ENCODE measurements at regions not wholly inside any gene's neighbourhood (a gene's known extent, or its start where the extent isn't known, plus 50 kb on each side); places are given as distances from the start of the nearest gene placed in this dataset.

DNA sequence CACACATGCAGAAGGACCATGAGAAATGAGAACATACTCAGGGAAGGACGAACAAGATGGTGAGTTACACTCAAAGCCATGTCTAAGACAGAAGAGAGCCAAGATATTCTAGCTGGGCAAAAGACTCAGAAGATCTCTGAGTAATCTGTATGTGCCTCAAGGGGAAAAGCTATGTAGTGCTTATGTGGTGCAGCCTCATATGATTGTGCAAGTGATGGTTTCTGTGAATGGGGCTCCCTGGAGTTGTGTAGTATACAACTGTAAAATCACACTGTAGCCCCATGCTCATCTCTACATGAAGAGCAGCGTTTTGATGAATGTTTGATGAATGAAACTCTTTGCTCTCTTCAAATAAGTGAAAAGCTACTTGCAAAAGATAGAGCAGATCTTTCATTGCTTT lies 57.5 kb downstream of the OSR1 start:
- DNase-seq, result no peak

DNA sequence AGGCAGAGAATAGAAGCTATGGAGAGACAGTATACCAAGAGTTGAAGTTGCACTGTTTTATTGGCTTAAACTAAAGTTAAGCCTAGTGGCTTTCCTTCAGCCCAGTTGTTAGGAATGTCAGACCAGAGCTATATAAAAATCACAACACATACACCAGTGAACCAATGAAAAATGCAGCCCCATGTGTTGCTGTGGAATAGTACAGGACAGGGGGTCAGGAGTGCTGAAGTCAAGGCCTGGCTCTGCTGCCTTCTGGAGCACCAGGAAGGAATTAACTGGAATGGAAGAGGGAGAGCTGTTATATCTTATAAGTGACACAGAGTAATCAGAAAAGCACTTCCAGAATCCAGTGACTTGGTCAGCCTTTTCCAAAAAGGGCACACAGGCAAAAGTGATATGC lies 58.9 kb downstream of the OSR1 start:
- DNase-seq, result no peak

DNA sequence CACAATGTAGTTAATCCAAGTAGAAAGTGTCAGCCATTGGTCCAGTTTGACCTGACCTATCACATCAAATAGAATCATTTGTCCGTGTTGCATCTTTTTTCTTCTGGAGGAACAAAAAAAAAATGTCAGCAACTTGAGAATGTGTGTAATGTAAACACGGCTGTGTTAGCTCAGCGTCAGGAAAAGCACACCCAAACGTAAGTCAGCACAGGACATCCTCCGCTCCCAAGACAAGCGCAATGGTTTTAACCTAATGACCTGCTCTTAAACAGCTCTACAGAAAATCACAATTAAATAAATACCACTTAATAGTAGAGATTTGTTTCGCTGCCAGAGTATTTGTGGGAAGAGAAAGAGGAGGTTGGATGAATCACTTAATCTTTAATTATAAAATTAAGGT lies 59.4 kb downstream of the OSR1 start:
- DNase-seq, result no peak

DNA sequence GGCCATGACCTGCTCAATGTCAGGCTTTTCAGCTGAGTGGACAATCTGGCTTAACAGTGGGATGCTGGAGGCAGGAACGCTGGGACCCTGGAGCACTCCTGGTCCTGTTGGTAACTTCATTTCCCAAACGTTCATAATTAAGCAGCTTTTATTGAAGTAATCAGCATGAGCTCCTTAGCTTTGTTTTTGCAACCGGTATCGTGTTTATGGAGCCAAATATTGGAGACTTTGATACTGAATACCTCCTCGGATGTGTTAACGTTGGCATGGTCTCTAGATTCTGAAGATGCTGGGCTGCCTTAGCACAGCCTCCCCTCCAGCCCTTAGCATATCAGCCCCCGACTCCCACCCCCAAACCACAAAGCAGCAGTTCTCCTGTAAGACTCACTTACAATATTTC lies 60.7 kb downstream of the OSR1 start:
- DNase-seq, result no peak

DNA sequence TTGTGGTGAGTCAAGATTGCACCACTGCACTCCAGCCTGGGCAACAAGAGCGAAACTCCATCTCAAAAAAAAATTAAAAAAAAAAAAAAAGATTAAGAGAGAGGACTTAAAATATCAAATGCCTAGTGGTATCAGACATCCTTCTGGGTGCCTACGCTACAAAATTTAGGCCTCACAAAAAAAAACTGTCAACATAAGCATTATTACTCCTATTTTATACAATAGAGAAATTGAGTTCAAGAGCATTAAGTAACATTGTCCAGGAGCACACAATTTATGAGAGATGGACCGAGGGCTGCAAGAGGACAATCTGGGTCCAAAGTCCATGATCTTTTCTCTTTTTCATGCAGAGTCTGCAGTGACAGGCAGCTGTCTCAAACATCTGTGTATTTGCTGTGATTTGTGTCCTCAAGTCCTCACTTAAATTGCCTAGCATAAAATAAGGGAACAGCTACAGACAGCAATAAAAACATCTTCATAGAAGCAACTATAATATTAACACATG lies 62.4 kb downstream of the OSR1 start:
- no peak for DNase-seq

DNA sequence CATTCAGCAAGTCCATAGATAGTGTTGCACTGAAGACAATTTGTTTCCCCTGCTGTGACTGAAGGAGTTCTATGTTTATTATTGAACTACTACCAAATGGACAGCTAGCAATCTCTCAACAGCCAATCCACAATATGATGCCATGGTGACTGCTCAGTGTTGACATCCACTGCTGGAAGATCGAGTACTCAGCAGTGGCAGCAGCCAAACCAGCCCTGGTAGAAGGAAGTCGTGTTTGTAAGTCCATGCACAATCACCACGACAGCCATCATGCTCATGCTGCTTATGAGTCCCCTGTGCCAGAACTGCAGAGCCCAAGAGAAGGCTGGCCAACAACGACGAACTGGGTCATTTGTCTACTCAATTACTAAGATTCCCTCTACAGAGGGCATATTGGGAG lies 66.4 kb downstream of the OSR1 start:
- DNase-seq, result no peak

DNA sequence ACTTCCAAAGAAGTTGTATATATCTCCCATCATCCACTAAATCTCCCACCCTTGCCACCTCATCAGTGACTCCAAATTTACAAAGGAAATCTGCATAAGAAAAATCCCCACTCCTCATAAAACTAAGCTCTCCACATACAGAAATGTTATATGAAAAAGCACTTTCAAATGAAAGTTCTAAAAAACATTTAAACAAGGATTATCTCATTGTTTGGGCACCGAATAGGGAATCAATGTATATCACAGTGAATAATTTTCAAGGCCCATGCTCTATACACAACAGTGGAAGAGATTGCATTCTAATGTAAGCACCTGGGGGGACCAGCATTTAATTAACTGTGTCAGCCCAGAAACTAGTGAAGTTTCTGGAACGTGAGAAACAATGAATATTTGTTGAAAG lies 70.1 kb downstream of the OSR1 start:
- no peak for DNase-seq

DNA sequence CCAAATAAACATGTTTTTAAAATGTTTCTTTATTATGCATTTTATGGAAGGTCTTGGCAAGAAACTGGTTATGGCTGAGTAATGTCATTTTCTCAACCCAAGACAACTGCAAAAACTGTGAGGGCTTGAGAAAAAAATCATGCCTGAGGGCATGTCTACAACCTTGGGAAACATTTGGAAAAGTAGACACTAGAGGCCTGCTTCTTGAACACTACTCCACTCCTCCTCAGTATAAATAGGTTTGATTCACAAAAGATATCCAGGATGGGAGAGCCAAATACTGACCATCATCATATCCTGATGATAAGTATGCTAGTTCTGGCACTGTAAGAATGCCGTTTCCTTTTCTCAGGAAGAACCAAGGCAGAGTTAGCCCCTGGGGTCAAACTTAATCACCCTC lies 71.1 kb downstream of the OSR1 start:
- DNase-seq, result no peak

DNA sequence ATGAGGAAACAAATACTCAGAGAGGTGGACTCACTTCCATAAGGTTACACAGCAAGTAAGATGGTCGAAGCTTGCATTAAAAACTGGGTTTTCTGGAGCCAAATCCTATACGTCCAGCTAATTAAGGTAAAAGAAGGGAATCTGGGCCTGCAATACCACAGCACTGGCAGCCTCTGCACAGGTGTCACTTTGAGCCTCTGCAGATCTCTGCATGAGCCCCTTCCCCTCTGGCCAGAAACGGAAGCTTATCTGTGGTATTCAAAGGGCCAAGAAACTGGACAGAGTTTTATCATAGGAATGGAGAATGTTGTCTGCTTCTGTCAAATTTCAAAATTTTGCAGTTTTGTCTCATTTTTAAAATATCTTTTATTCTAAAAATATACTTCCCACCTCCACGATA lies 76.1 kb downstream of the OSR1 start:
- no peak for DNase-seq

DNA sequence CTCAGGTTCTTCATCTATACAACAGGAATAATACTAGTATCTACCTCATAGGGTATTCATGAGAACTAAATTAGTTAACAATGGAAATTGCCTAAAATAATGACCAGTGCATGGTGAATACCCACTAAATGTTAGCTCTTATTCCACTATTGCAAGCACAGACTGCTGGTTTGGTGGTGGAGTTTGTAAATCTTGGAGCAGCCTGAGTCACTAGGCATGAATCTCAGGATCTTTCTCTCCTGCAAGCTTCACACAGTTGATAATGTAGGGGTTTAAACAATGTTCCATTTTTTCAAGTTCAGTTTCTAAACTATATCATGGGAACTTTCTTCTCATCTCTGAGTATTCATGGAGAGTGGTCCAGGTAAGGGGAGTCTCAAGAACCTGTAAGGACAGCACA lies 84.0 kb downstream of the OSR1 start:
- no peak for DNase-seq

DNA sequence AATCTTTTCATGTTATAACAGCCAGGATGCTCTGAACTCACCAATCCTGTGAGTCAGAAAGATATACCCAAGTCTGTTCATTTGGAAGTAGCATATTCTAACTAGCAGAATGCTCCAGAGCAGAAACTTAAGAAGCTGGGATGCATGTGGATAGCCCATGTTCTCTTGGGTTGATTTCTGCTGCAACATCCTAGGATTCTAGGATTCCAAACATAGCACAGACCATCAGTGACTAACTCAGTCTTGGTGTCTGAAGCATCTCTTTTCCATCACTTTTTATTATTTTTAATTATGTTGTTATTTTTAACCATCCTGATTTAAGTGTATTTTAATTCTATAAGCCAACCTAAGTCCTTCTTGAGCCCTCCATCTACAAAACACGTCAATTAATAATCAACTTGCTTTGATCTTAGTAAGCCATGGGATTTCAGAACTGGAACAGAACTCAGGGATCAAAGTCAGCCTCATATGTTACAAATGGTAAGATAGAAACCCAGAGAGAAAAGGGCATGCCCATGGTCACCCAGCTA lies 85.4 kb downstream of the OSR1 start:
- no peak for DNase-seq

DNA sequence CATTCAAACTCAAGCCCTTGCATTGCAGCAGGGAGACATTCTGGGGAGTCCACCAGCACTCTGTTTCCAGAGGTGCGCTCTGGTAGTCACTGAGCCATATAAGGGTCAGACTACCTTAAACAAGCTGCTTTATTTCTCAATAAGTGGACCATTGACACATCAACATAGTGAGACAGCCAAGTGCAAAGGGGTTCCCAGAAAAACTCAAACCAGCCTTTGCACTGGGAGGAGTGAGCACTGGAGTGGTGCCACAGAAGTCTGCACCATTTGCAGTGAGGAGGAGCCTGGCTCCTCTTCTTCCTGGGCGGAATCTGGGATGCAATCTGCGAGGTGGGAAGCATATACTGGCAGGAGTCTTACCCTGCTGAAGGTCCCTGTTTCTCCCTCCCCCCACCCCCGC lies 86.4 kb downstream of the OSR1 start:
- no peak for DNase-seq

DNA sequence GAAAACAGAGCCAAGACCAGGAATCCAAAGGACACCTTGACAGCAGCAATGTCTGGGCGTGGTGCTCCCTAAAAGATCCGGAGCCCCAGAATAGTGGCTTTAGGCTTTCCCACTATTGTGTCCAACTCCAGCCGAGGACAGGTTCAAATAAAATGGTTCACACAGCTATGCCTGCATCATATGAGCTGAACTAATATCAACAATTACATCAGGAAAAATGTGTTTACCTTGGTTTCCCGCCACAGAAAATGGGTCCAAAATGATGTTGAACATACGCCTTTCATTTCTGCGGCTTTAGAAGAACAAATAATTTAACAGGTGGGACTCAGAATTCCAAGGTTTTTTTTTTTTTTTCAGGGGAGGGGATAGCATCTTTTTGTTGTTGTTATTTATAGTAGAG lies 93.6 kb downstream of the OSR1 start:
- DNase-seq, result no peak

DNA sequence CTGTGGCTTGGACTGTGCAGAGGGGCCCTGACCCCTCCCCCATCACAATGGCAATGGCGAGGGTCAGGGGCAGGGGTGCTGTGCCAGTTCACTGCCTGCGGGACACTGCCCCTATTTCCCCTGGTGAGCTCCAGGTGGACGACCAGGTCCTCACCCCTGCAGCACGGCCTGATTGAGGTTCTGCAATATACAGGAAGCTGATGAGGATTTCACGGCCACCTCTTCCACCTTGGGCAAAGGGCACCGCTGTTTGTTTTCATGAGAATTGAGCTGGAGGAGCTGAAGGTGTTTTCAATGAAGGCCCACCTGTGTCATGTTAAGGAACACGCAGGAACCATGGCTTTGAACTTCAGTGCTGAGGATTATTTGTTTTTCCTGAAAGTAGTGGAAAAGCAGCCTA lies 96.3 kb downstream of the OSR1 start:
- no peak for DNase-seq

DNA sequence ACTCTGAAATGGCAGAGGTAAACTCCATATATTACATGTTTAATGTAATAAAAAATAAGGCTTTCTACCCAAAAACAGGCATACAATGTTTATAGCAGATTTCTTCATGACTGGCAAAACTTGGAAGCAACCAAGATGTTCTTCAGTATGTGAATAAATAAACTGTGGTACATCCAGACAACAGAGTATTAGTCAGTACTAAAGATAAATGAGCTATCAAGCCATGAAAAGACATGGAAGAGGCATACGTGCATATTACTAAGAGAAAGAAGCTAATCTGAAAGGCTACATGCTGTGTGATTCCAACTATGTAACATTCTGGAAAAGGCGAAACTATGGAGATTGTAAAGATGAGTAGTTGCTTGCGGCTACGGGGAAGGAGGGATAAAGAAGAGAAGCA lies 97.4 kb downstream of the OSR1 start:
- no peak for DNase-seq

DNA sequence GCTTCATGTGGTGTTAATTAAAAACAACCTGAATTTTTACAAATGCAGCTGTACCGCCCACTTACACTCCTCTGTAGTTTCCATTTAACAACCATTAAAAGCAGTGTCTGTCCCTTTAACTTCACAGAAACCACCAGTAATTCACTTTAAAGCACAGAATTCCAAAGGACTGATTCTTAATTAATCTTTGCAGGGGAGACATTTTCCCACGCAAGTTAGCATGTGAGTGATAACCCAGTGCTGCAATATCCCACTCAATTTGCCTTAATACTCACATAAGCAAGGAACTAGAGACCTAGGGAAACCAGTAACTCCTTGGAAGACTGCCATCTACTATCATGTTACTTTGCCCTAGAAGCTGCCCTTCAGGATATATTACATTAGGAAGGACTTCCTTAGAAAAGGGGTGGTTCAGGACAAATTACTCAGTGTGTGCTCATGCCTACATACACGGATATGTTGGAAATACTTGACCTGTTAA lies 102.3 kb downstream of the OSR1 start:
- no peak for DNase-seq

DNA sequence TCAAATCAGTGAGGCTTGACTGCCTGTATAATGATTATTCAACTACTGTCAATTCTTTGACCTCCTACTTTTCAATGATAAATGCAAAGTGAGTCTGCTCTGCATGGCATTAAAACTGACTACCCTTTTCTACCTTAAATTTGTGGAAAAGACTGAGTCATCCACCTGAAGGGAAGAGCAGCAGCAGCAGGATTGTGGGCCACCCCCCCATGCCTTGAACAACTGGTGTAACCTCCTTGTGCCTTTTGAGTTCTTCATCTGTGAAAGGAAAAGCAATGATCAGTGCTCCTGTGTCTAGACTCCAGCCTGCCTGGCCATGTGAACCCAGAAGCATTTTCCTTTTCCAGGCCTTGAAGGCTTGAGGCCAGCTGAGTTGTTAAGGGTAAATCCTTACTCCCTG lies 102.9 kb downstream of the OSR1 start:
- no peak for DNase-seq

DNA sequence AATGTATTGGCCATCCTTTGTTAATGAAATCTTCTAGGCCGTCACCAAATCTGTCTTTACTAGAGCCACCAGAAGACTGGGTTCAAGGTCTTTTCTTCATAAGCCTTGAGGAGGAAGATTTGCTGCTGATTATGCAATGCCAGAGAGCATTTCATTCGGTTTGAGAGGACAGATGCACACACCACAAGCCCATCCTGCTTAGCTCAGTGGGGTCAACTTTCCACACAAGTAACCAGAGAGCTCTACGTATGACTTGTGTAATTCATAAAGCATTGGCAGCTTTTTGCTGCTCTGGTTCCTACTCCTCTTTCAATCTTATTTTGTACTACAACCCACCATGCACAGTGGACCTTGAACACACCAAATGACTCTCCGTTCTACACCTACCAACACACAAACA lies 106.9 kb downstream of the OSR1 start:
- no peak for DNase-seq

DNA sequence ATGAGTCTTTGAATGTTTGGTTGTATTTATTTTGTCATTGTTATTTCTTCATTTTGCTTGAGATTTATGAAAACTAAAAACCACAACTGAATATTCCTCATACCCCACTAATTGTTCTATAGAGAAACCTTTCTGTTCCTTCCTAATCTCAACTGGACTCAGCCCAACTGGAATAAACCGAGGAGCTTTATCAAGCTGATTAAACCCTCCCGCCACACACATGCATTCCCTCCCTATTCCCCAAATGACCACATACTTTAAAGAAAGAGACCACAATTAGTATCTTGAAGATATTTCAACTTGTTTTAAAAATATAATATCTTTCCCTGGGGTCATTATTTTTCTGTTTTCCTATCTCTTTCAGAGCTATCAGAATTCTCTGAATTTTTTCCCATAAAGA lies 107.5 kb downstream of the OSR1 start:
- DNase-seq, result no peak

DNA sequence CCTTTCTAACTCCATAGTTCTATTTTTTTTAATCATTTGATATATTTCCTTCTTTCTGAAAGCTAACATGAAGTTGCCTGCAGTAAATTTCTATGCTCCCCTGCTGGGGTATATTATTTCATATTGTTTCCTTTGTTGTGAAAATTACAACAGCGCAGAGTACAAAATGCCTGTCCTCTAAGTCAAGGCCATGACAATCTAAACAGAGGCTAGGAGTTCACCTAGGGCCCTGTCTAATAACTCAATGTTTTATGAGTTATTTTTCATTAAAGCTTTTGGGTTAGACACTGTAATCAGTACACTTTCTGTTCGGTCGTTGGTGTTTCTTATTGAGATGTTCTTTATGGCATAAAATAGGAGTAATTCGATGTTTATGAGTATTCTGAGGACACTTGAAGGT lies 111.2 kb downstream of the OSR1 start:
- DNase-seq, result no peak

DNA sequence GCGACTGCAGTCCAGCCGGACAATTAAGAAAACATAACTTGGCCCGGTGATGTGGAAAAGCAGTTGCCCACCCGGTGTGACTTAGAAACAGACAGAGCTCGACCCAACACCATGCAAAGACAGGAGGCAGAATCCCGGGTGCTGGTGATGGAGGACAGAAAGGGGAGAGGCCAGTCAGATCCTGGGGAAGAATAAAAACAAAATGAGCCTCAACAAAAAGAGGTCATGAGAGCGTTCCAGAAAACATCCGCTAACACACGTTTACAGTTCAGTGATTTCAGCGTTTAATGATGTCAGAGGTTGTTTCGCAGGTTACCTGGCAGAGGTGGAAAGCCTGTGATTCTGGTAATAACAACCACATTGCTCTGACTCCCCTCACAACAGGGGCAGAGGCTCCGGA lies 111.9 kb downstream of the OSR1 start:
- no peak for DNase-seq

DNA sequence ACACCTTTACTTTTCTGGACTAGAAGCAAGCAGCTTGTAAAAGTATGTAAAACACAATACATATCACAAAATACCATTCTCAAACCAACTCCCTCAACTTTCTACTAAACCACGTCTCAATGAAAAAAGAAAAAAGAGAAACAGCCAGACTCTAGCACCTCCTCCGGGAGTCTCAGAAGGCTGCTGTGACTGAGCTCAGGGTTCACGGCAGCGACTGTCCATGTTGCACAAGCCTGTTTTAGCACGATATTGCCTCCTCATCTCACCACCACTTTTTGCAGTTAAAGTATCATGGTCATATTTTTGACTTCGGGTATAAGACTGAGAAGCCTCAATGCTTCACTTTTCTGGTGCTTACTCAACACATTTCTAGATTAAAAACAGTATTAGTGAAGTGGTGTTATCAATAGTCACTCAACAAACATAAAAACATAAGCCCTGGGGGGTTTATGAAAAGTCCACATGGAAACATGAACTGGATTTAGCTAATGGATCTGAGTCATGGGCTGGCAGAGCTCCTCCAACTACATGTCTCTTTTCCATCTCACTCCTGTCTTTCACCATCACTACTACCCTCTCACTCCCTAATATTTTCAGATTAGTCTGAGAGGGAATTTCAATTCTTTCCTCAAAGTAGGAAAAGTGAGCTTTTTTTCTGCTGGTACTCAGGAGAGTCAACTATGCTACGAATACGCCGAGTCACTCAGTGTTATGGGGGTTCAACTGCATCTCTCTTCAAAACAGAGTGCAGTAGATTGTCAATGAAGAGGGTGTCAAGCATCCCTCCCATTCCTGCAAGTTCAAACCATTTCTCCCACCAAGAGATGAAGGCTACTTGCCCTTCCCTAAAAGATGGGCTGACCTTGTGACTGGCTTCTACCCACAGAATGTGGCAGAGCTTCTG lies 113.7 kb downstream of the OSR1 start:
- DNase-seq, result no peak

DNA sequence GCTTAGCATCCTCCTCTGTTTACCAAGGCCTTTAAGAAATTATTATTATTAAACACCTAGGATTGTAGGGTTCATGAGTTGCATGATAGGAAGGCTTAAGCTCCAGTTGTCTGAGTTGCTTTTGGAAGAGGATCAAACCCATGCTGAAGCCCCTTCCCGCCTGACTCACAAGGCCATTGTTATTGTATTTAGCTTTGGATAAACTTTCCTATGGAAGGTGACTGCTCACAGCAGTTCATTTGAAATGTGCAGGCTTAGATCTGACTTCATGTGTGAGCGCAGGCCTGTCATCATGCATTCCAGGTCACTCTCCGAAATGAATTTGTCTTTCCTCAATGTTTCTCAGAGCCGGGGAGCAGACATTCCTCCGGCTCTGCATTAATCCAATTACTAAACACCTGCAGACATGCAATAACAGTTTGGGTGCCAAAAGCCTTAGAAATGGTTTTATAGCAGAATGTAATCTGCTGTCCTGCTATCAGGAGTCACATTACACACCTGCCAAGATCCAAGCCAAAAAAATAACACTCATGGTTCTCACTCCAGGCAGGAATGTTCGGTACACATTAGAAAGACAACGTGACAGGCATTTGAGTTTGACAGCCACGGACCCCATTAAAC lies 119.9 kb downstream of the OSR1 start:
- no peak for DNase-seq

DNA sequence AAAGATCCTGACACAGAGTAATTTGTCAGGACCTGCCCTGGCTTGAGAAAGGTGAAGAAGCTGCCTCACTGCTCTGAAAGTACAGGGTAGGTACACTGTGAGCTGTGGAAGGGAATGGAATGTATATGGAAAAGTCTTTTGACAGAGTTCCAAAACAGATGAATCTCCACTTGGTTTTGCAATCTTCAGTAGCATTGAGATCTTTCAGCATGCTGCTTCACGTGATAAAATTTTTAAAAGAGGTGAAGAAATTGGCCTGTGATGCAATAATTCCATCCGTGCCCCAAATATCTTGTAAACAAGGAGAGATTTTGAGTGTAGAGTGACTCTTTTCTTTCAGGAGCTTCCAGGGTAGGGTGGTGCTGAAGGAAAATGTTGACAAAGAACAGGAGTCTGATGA lies 123.1 kb downstream of the OSR1 start:
- DNase-seq, result no peak

All from NCI-H2081 treated with DMSO at 0.1 percent for 48 hours (cell line).